Thyroid gland (tissue), 4 donors: ENCODE measurements at regions not wholly inside any gene's neighbourhood (a gene's known extent, or its start where the extent isn't known, plus 50 kb on each side); places are given as distances from the start of the nearest gene placed in this dataset.

Experiments
- DNase-seq, 2 donors: peaks; one replicate each; pipeline ENCODE4 v3.0.0-alpha.2; 2019
- H3K27ac ChIP-seq, 3 donors: fragments of 200-600 bp; sonication (generic); 1 replicate in 2 of 3; 2 replicates in 1 of 3; pipeline ENCODE4 v1.5.1; 2016 to 2019; ENCODE audit warnings: mild to moderate bottlenecking in 1 of 3, moderate library complexity in 1 of 3
- H3K27me3 ChIP-seq: fragments of 200-600 bp; sonication (generic); one replicate; pipeline ENCODE4 v1.5.1; 2019
- H3K36me3 ChIP-seq, 2 donors: fragments of 200-600 bp; sonication (generic); one replicate each; pipeline ENCODE4 v1.5.1; 2016 to 2019
- H3K4me1 ChIP-seq, 2 donors: fragments of 200-600 bp; sonication (generic); one replicate each; pipeline ENCODE4 v1.5.1; 2017 to 2019
- H3K4me3 ChIP-seq, 3 donors: fragments of 200-600 bp; sonication (generic); replicated peaks in 1 of 3; 1 replicate in 2 of 3; 2 replicates in 1 of 3; pipeline ENCODE4 v1.5.1; 2016; ENCODE audit warnings: mild to moderate bottlenecking in 1 of 3
- H3K9me3 ChIP-seq: fragments of 200-600 bp; sonication (generic); one replicate; pipeline ENCODE4 v1.5.1; 2017
- POLR2A ChIP-seq, 2 donors: fragments of 450-650 bp; IDR thresholded peaks; one replicate each; pipeline ENCODE4 v1.6.1; 2017; ENCODE audit warnings: antibody characterized with exemption in 2 of 2, mild to moderate bottlenecking in 2 of 2, moderate library complexity in 1 of 2
- WGBS, 2 donors: methylation state at CpG; one replicate each; pipeline ENCODE4 v1.1.5; 2017; 5-methylcytosine and 5-hydroxymethylcytosine counted together
- intact Hi-C: fragments of 100-400 bp; cut with DNase I; formaldehyde crosslinking; loops from one replicate; pipeline ENCODE4 v1.15.1; 2023
- TF ChIP-seq, protein P1 (sequence below), 6 experiments: fragments of 200-600 bp in 3 of 6; fragments of 450-650 bp in 3 of 6; sonication (generic) in 3 of 6; IDR thresholded peaks; one replicate each; pipeline ENCODE4 v1.5.1; 2016 to 2019; ENCODE audit warnings: antibody characterized with exemption in 6 of 6, mild to moderate bottlenecking in 2 of 6, inconsistent platforms in 1 of 6, moderate library complexity in 1 of 6

DNA sequence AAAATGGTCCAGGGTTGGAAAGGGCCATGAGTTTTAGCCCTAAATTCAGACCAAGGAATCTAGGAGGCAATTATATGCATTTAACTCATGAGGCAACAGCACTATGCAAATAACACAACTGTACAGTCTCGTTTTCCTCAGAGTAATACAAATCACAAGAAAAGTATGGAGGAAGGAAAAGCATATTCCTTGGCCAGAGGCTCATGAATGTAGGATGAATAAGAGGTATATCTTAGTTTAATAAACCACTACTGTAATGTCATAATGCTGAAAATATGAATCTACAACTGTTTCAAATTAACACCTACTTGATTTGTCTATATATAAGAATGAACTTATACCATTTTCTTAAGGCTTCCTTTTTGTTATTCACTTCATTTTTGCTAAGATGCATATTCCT, 252.5 kb upstream of the TANK start:
- Histone ChIP-seq H3K27ac (no peak overlapping the region), H3K27me3 (no peaks in the 10 kb centered on the region), H3K9me3 (no peaks in the 10 kb centered on the region), H3K4me1 (no peaks in the 10 kb centered on the region), H3K36me3 (no peaks in the 10 kb centered on the region), H3K4me3 (no peak overlapping the region)
- intact Hi-C loops, result no loop called here
- 68 to 96% methylated on average over 1 of the region's 1 CpG for WGBS, 2 donors
- TF ChIP-seq POLR2A (IDR thresholded peaks at IDR 0.05), result no peak
- no peak for DNase-seq

- Histone ChIP-seq H3K9me3 (no peaks in the 10 kb centered on the region), H3K36me3 (no peaks in the 10 kb centered on the region), H3K4me1 (no peaks in the 10 kb centered on the region), H3K4me3 (no peak overlapping the region), H3K27ac (no peak overlapping the region), H3K27me3 (no peaks in the 10 kb centered on the region)
- no peak for DNase-seq
- TF ChIP-seq, protein P1, sequence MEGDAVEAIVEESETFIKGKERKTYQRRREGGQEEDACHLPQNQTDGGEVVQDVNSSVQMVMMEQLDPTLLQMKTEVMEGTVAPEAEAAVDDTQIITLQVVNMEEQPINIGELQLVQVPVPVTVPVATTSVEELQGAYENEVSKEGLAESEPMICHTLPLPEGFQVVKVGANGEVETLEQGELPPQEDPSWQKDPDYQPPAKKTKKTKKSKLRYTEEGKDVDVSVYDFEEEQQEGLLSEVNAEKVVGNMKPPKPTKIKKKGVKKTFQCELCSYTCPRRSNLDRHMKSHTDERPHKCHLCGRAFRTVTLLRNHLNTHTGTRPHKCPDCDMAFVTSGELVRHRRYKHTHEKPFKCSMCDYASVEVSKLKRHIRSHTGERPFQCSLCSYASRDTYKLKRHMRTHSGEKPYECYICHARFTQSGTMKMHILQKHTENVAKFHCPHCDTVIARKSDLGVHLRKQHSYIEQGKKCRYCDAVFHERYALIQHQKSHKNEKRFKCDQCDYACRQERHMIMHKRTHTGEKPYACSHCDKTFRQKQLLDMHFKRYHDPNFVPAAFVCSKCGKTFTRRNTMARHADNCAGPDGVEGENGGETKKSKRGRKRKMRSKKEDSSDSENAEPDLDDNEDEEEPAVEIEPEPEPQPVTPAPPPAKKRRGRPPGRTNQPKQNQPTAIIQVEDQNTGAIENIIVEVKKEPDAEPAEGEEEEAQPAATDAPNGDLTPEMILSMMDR (IDR thresholded peaks at IDR 0.05), result no peak
- TF ChIP-seq POLR2A (IDR thresholded peaks at IDR 0.05), result no peak
- WGBS, 2 donors, result 81 to 88% methylated on average over 1 of the region's 1 CpG
- intact Hi-C loops, result no loop called here
These were observed 252.1 kb upstream of the TANK start for GRCh38 chr2:160908157-160908556.

DNA sequence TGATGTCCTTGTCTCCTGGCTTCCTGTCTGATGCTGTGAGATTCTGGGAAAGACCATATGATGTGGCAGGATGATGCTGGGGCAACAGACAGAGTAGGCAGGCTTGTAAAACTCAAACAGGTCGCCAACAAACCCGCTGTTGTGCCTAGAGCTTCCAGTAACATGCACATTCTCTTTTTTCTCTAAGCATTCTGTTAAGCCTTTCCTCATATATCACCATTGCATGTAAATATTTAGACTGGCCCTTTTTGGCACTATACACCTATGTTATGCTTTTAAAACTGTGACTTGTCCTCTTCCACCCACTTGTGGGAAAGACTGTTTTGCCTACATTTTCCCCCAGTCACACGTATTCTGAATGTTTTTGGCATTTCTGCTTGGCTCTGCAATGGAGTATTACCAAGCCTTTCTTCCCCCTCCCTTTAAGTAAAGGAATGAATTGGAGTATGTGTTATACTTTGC, 250.4 kb upstream of the TANK start:
- Histone ChIP-seq H3K27ac (no peak overlapping the region), H3K36me3 (no peaks in the 10 kb centered on the region), H3K9me3 (no peaks in the 10 kb centered on the region), H3K4me1 (no peaks in the 10 kb centered on the region), H3K4me3 (no peak overlapping the region), H3K27me3 (no peaks in the 10 kb centered on the region)
- TF ChIP-seq, protein P1 (IDR thresholded peaks at IDR 0.05), result no peak
- TF ChIP-seq POLR2A (IDR thresholded peaks at IDR 0.05), result no peak
- DNase-seq, result no peak
- 76 to 84% methylated on average over 3 of the region's 3 CpGs for whole genome bisulfite sequencing, 2 donors
- intact Hi-C loops, result no loop called here

GRCh38 chr2:160910681-160911080, 249.5 kb upstream of the TANK start:
- Histone ChIP-seq H3K27me3 (no peaks in the 10 kb centered on the region), H3K4me3 (no peak overlapping the region), H3K4me1 (no peaks in the 10 kb centered on the region), H3K27ac (no peak overlapping the region), H3K36me3 (no peaks in the 10 kb centered on the region), H3K9me3 (no peaks in the 10 kb centered on the region)
- TF ChIP-seq, protein P1 (IDR thresholded peaks at IDR 0.05), result no peak
- no peak for TF ChIP-seq POLR2A (IDR thresholded peaks at IDR 0.05)
- no peak for DNase-seq
- WGBS, 2 donors, result 51 to 65% methylated on average over 2 of the region's 2 CpGs
- intact Hi-C loops, result no loop called here

- intact Hi-C loops, result no loop called here
- no peak for DNase-seq
These were observed 249.0 kb upstream of the TANK start for GRCh38 chr2:160911258-160911657.

More at GRCh38 chr2:160911258-160911657, 249.0 kb upstream of the TANK start:
- Histone ChIP-seq H3K27me3 (no peaks in the 10 kb centered on the region), H3K36me3 (no peaks in the 10 kb centered on the region), H3K9me3 (no peaks in the 10 kb centered on the region), H3K27ac (no peak overlapping the region), H3K4me1 (no peaks in the 10 kb centered on the region), H3K4me3 (no peak overlapping the region)
- WGBS, 2 donors, result 71 to 76% methylated on average over 1 of the region's 1 CpG
- TF ChIP-seq POLR2A (IDR thresholded peaks at IDR 0.05), result no peak
- TF ChIP-seq, protein P1 (IDR thresholded peaks at IDR 0.05), result no peak
